ENCODE measurements at regions not wholly inside any gene's neighbourhood (a gene's known extent, or its start where the extent isn't known, plus 50 kb on each side); places are given as distances from the start of the nearest gene placed in this dataset.

DNA sequence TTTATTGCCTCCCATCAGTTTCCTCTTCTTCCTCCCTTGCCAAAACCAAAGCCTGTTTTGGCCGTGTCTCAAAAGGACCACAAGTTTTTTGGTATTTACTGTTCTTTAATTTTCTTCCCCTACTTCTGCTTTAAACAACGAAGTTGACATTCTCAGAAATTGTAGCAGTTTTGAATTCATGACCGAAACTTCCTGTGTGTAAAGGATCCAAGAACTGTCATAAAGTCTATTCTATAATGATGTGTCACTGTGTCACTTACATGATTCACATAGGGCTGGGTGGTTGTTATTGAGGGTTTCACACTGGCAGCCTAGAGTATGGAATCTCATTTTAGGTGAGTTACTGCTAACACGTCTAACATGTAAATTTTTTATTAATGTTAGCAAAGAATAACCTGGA, 741.0 kb upstream of the KLHL1 start:
- no peak overlapping the region for H2AFZ ChIP-seq (ENCODE audit: low read depth, low read length)
- no peaks in the 10 kb centered on the region for H3K36me3 ChIP-seq (ENCODE audit: control insufficient read depth in 2 of 2, extremely low read depth in 1 of 2, insufficient read depth in 2 of 2, low read length in 2 of 2)
- no TSS peak for BruUV-seq (replicated peaks)
- DNase-seq (ENCODE audit: low read depth, low spot score), result no peak
- H3K4me1 ChIP-seq (ENCODE audit: control insufficient read depth, extremely low read depth, insufficient read depth, low read length), result no peaks in the 10 kb centered on the region
- TF ChIP-seq GATA2 (IDR thresholded peaks at IDR 0.05; ENCODE audit: insufficient read depth, insufficient read length, low read depth, low read length) (no peak), JUN (IDR thresholded peaks at IDR 0.05; ENCODE audit: borderline replicate concordance, insufficient read depth, insufficient read length, low read depth) (no peak), POLR2A (IDR thresholded peaks at IDR 0.05; ENCODE audit: low read depth, low read length) (no peak), EZH2 (IDR thresholded peaks at IDR 0.05; ENCODE audit: borderline replicate concordance, low read depth, low read length, severe bottlenecking) (no peak), MYC (IDR thresholded peaks at IDR 0.05; ENCODE audit: low read depth, low read length) (no peak), POLR2AphosphoS5 (IDR thresholded peaks at IDR 0.05; ENCODE audit: insufficient read depth, low read depth, low read length) (no peak), FOS (IDR thresholded peaks at IDR 0.05; ENCODE audit: borderline replicate concordance, insufficient read depth, low read length) (no peak)
- TF ChIP-seq, protein P1, sequence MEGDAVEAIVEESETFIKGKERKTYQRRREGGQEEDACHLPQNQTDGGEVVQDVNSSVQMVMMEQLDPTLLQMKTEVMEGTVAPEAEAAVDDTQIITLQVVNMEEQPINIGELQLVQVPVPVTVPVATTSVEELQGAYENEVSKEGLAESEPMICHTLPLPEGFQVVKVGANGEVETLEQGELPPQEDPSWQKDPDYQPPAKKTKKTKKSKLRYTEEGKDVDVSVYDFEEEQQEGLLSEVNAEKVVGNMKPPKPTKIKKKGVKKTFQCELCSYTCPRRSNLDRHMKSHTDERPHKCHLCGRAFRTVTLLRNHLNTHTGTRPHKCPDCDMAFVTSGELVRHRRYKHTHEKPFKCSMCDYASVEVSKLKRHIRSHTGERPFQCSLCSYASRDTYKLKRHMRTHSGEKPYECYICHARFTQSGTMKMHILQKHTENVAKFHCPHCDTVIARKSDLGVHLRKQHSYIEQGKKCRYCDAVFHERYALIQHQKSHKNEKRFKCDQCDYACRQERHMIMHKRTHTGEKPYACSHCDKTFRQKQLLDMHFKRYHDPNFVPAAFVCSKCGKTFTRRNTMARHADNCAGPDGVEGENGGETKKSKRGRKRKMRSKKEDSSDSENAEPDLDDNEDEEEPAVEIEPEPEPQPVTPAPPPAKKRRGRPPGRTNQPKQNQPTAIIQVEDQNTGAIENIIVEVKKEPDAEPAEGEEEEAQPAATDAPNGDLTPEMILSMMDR (IDR thresholded peaks at IDR 0.05; ENCODE audit: extremely low read depth in 1 of 2, insufficient read depth in 1 of 2, low read depth in 1 of 2, low read length in 2 of 2), result no peak
- TF ChIP-seq, protein P2, sequence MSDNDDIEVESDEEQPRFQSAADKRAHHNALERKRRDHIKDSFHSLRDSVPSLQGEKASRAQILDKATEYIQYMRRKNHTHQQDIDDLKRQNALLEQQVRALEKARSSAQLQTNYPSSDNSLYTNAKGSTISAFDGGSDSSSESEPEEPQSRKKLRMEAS (IDR thresholded peaks at IDR 0.05; ENCODE audit: insufficient read depth, insufficient read length), result no peak
- no peaks in the 10 kb centered on the region for H3K79me2 ChIP-seq (ENCODE audit: control insufficient read depth, insufficient read depth, low read length)
- no peak for FAIRE-seq
- no peak overlapping the region for H3K9ac ChIP-seq (replicated peaks; ENCODE audit: extremely low read depth, insufficient read depth, low read length)
- H4K20me1 ChIP-seq (replicated peaks; ENCODE audit: control insufficient read depth, extremely low read depth, insufficient read depth, low read length), result no peaks in the 10 kb centered on the region
- intact Hi-C loops (cut with micrococcal nuclease), result no loop called here
- ChIA-PET CTCF (no interaction called here), POLR2A (no interaction called here)
- H3K27ac ChIP-seq (ENCODE audit: insufficient read depth, low read depth, low read length), result no peak overlapping the region
- H3K9me1 ChIP-seq (replicated peaks; ENCODE audit: control insufficient read depth, extremely low read depth, insufficient read depth, low read length), result no peaks in the 10 kb centered on the region
- H3K4me3 ChIP-seq (replicated peaks in 1 of 3; ENCODE audit: insufficient read depth in 1 of 3, low read depth in 1 of 3, low read length in 3 of 3), result no peak overlapping the region
- H3K9me3 ChIP-seq (replicated peaks; ENCODE audit: control insufficient read depth, insufficient read depth, low read length), result no peaks in the 10 kb centered on the region
- no peak overlapping the region for H3K4me2 ChIP-seq (ENCODE audit: insufficient read depth, low read length)
- dilution Hi-C loops (cut with MboI; ENCODE audit: extremely low pct_ligation_motif_present, low sequenced_read_pairs), result no loop called here
- H3K27me3 ChIP-seq (ENCODE audit: control insufficient read depth in 2 of 2, insufficient read depth in 2 of 2, low read length in 2 of 2), result no peaks in the 10 kb centered on the region
